AG04450 (cell line): ENCODE measurements at regions not wholly inside any gene's neighbourhood (a gene's known extent, or its start where the extent isn't known, plus 50 kb on each side); places are given as distances from the start of the nearest gene placed in this dataset.
"Not testable (repeated sequence)": the region's sequence is repeated elsewhere in the genome, so short reads cannot be mapped to it uniquely, and the experiment has no call there.

Source experiments
- CTCF ChIA-PET: fragments of 300-600, 350-600 bp; formaldehyde crosslinking; extraction: SDS; loops from one replicate; lab custom pipeline; 2022; ENCODE audit warnings: antibody characterized with exemption, inconsistent platforms; lab: Charles Lee
- POLR2A ChIA-PET: fragments of 350-600 bp; formaldehyde crosslinking; extraction: SDS; loops from one replicate; lab custom pipeline; 2021; ENCODE audit warnings: antibody characterized with exemption, inconsistent platforms; lab: Yijun Ruan, JAX
- DNase-seq: peaks from one replicate; pipeline ENCODE4 v3.0.0-alpha.2; 2011; ENCODE audit warnings: low read depth, low spot score
- H3K27ac ChIP-seq: one replicate; pipeline ENCODE4 v1.5.1; 2012; ENCODE audit warnings: low read depth, low read length, control low read depth
- H3K27me3 ChIP-seq: one replicate; pipeline ENCODE4 v1.6.0; 2012; ENCODE audit warnings: low read length; ENCODE audit not compliant: control insufficient read depth, insufficient read depth
- H3K4me3 ChIP-seq: 2 replicates; pipeline ENCODE4 v1.5.1; 2011; ENCODE audit warnings: mild to moderate bottlenecking, low read depth, low read length, control low read depth
- H3K9me3 ChIP-seq: 2 replicates; pipeline ENCODE4 v1.5.1; 2012; ENCODE audit warnings: low read length; ENCODE audit not compliant: control insufficient read depth, insufficient read depth
- TF ChIP-seq, protein P1 (sequence below): IDR thresholded peaks from 2 replicates; pipeline ENCODE4 v1.5.1; 2011; ENCODE audit warnings: low read depth, low read length, control low read depth, inconsistent platforms

DNA sequence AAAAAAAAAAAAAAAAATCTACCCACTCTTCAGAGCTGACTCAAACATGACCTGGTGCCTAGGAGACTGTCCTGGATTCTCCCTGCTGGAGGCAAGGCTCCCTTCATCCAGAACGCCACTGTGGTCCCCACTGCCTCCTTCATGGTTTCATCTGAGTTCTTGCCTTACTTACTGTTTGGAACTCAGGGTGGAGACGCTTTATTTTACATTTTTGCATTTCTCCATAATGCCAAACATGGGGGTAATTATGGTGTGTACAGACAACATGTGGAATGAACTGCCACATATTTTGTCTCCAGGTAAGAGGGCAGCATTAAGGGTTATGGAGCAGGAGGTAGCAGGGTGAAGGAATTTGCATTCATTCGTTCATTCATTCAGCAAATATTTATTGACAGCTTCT is 58.1 kb upstream of the KCNK12 start:
- Histone ChIP-seq H3K9me3 (no peaks in the 10 kb centered on the region), H3K27me3 (peaks cover 6% of the 10 kb centered on the region), H3K4me3 (no peak overlapping the region), H3K27ac (no peak overlapping the region)
- DNase-seq: no peak
- CTCF ChIA-PET: no interaction called here
- POLR2A ChIA-PET: no interaction called here
- TF ChIP-seq, protein P1, sequence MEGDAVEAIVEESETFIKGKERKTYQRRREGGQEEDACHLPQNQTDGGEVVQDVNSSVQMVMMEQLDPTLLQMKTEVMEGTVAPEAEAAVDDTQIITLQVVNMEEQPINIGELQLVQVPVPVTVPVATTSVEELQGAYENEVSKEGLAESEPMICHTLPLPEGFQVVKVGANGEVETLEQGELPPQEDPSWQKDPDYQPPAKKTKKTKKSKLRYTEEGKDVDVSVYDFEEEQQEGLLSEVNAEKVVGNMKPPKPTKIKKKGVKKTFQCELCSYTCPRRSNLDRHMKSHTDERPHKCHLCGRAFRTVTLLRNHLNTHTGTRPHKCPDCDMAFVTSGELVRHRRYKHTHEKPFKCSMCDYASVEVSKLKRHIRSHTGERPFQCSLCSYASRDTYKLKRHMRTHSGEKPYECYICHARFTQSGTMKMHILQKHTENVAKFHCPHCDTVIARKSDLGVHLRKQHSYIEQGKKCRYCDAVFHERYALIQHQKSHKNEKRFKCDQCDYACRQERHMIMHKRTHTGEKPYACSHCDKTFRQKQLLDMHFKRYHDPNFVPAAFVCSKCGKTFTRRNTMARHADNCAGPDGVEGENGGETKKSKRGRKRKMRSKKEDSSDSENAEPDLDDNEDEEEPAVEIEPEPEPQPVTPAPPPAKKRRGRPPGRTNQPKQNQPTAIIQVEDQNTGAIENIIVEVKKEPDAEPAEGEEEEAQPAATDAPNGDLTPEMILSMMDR: no peak

DNA sequence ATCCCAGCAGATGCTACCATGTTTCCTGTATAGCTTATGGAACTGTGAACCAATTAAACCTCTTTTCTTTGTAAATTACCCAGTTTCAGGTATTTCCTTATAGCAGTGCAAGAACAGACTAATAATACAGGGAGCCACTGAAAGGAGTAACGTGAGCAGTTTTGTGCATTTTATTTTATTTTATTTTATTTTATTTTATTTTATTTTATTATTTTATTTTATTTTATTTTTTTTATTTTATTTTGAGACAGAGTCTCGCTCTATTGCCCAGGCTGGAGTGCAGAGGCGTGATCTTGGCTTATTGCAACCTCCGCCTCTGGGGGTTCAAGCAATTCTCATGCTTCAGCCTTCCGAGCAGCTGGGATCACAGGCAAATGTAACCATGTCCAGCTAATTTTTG is 55.9 kb upstream of the KCNK12 start:
- no peaks in the 10 kb centered on the region for H3K9me3 ChIP-seq
- no peak overlapping the region for H3K4me3 ChIP-seq
- peaks cover 6% of the 10 kb centered on the region for H3K27me3 ChIP-seq
- CTCF ChIA-PET: no interaction called here
- TF ChIP-seq, protein P1: no peak
- POLR2A ChIA-PET: no interaction called here
- DNase-seq: no peak
- H3K27ac ChIP-seq: no peak overlapping the region

DNA sequence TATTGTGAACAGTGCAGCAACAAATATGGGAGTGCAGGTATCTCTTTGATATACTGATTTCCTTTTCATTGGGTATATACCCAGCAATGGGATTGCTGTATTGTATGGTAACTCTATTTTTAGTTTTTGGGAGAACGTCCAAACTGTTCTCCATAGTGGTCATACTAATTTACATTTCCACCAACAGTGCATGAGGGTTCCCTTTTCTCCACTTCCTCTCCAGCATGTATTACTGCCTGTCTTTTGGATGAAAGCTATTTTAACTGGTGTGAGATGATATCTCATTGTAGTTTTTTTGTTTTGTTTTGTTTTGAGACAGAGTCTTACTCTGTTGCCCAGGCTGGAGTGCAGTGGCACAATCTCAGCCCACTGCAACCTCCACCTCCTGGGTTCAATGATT is 52.4 kb upstream of the KCNK12 start:
- POLR2A ChIA-PET, DNase-seq, H3K27me3 ChIP-seq, CTCF ChIA-PET, H3K9me3 ChIP-seq, H3K4me3 ChIP-seq, H3K27ac ChIP-seq: not testable (repeated sequence)

DNA sequence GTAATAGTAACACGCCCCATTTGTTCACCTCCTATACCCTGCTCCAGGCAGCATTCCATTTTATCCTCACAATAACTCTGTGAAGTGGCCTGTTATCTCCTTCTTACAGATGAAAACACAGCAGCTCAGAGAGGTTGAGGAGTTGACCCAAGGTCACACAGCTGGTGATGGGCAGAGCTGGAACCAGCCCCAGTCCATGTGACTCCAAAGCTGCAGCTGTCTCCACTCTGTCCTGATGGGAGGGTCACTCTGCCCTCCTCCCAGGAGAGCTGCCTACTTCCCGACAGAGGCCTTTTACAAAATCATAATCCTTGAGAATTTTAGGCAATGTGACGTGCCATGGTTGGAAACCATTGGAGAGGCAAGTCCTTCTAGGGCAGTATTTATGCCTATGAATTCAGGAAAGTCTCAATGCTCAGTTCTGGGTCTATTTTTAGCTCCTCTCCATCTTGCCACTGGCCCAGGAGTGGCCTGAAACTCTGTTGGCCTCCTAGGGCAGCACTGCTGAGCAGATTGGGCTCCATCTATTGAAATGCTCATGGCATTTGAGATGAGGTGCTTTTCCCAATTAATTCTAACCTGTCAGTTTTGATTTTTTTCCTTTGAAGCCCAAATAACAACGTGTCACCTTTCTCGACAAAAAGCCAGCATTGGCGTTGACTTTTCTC is 50.1 kb upstream of the KCNK12 start:
- ChIA-PET CTCF (no interaction called here), POLR2A (no interaction called here)
- Histone ChIP-seq H3K27ac (no peak overlapping the region), H3K4me3 (no peak overlapping the region), H3K27me3 (peaks cover 7% of the 10 kb centered on the region), H3K9me3 (no peaks in the 10 kb centered on the region)
- TF ChIP-seq, protein P1: no peak
- DNase-seq: no peak
